ENCODE measurements at regions not wholly inside any gene's neighbourhood (a gene's known extent, or its start where the extent isn't known, plus 50 kb on each side); places are given as distances from the start of the nearest gene placed in this dataset.

DNA sequence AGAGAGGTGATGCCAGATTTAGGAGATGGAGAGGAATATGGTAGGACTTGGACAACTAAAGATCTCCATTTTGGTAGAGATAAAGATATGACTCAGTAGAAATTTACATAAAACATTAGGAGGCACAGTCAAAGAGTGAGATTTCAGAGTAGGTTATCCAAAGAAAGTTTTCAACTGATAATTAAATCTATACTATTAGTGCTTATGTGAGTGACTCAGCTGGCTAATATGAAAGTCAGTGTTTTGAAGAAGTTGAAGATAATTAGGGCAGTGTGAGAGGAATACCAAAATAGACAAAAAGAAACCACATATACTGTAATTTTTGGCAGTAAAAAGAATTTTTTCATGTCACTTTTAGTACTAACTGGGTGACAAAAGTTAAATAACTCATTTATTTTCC is 712.8 kb upstream of the HS3ST5 start:
- Histone ChIP-seq H2AK5ac (ENCODE audit: low read depth, low read length) (no peak overlapping the region), H3K79me1 (ENCODE audit: low read depth, low read length) (no peaks in the 10 kb centered on the region), H3K9me3 (ENCODE audit: insufficient read depth in 2 of 2, low read depth in 1 of 2, low read length in 1 of 2) (no peaks in the 10 kb centered on the region), H2AFZ (ENCODE audit: low read length) (no peak overlapping the region), H4K5ac (ENCODE audit: insufficient read length, low read depth, low read length) (no peak overlapping the region), H3K23ac (ENCODE audit: insufficient read length) (no peak overlapping the region), H3K9ac (replicated peaks in 1 of 4; ENCODE audit: extremely low read depth in 1 of 4, low read depth in 3 of 4, low read length in 3 of 4) (no peak overlapping the region), H3K4ac (replicated peaks; ENCODE audit: insufficient read length, low read depth, low read length) (no peak overlapping the region), H2BK15ac (ENCODE audit: low read length) (no peak overlapping the region), H3K79me2 (ENCODE audit: control insufficient read depth in 1 of 2, insufficient read depth in 2 of 2, low read length in 2 of 2) (no peaks in the 10 kb centered on the region), H3K4me3 (ENCODE audit: extremely low read depth in 1 of 4, insufficient read depth in 2 of 4, low read depth in 3 of 4, low read length in 4 of 4) (no peak overlapping the region), H3K27ac (ENCODE audit: low read depth, low read length) (no peak overlapping the region), H4K8ac (ENCODE audit: extremely low read depth, insufficient read depth, low read length) (no peak overlapping the region), H3K56ac (replicated peaks; ENCODE audit: insufficient read length, low read depth, low read length) (no peak overlapping the region), H4K20me1 (replicated peaks in 1 of 2; ENCODE audit: control insufficient read depth in 1 of 2, insufficient read depth in 2 of 2, low read length in 2 of 2) (no peaks in the 10 kb centered on the region), H3K36me3 (ENCODE audit: control insufficient read depth in 2 of 4, insufficient read depth in 4 of 4, low read length in 3 of 4) (no peaks in the 10 kb centered on the region), H3K4me2 (ENCODE audit: insufficient read depth in 1 of 2, low read depth in 2 of 2, low read length in 2 of 2) (no peak overlapping the region), H3K27me3 (replicated peaks in 1 of 4; ENCODE audit: control insufficient read depth in 3 of 4, extremely low read depth in 1 of 4, insufficient read depth in 3 of 4, low read length in 3 of 4) (no peaks in the 10 kb centered on the region), H2BK5ac (ENCODE audit: low read depth, low read length) (no peak overlapping the region), H2BK20ac (ENCODE audit: low read length) (no peak overlapping the region), H3K4me1 (replicated peaks in 1 of 4; ENCODE audit: control insufficient read depth in 3 of 4, insufficient read depth in 4 of 4, low read length in 3 of 4) (no peaks in the 10 kb centered on the region), H3K18ac (ENCODE audit: extremely low read depth, low read length) (no peak overlapping the region), H2BK120ac (replicated peaks; ENCODE audit: low read depth, low read length) (no peak overlapping the region), H3K23me2 (ENCODE audit: low read depth, low read length) (no peaks in the 10 kb centered on the region), H4K91ac (replicated peaks; ENCODE audit: insufficient read length, low read length) (no peak overlapping the region), H2BK12ac (ENCODE audit: low read depth, low read length) (no peak overlapping the region), H3K14ac (ENCODE audit: insufficient read length) (no peak overlapping the region)
- CTCF ChIA-PET (ENCODE audit: partially characterized antibody) = interaction anchor here (0.5 kb wide), 1 partner anchor 805 kb away, joined by 4 read pairs; no protein-coding TSS in a partner anchor
- FAIRE-seq (no peak), DNase-seq (ENCODE audit: low read depth in 1 of 2, low spot score in 2 of 2) (no peak)
- POLR2A ChIA-PET (ENCODE audit: partially characterized antibody) = no interaction called here
- TF ChIP-seq TCF12 (IDR thresholded peaks at IDR 0.05; ENCODE audit: low read depth, low read length) (no peak), BACH1 (IDR thresholded peaks at IDR 0.05; ENCODE audit: low read length) (no peak), ZNF274 (IDR thresholded peaks at IDR 0.05; ENCODE audit: borderline replicate concordance, extremely low read depth, low read length) (no peak), EZH2 (IDR thresholded peaks at IDR 0.05; ENCODE audit: low read depth, low read length, severe bottlenecking) (no peak), KDM5A (IDR thresholded peaks at IDR 0.05; ENCODE audit: low read length) (no peak), POLR2A (IDR thresholded peaks at IDR 0.05; ENCODE audit: control extremely low read depth in 1 of 2, low read depth in 2 of 2, low read length in 2 of 2) (no peak), EGR1 (IDR thresholded peaks at IDR 0.05; ENCODE audit: borderline replicate concordance, low read depth, low read length) (no peak), GTF2F1 (IDR thresholded peaks at IDR 0.05; ENCODE audit: borderline replicate concordance, low read depth, low read length) (no peak)
- TF ChIP-seq, protein P1, sequence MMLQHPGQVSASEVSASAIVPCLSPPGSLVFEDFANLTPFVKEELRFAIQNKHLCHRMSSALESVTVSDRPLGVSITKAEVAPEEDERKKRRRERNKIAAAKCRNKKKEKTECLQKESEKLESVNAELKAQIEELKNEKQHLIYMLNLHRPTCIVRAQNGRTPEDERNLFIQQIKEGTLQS (IDR thresholded peaks at IDR 0.05; ENCODE audit: insufficient read depth, low read depth, low read length) = no peak
